ENCODE measurements at regions not wholly inside any gene's neighbourhood (a gene's known extent, or its start where the extent isn't known, plus 50 kb on each side); places are given as distances from the start of the nearest gene placed in this dataset.

- no peaks in the 10 kb centered on the region; the same call in 1 of the 2 replicates for H3K9me3 ChIP-seq (ENCODE audit: low read length)
- no peak overlapping the region for H3K27ac ChIP-seq (ENCODE audit: low read depth, low read length, poor library complexity, severe bottlenecking)
- TF ChIP-seq, protein P1, sequence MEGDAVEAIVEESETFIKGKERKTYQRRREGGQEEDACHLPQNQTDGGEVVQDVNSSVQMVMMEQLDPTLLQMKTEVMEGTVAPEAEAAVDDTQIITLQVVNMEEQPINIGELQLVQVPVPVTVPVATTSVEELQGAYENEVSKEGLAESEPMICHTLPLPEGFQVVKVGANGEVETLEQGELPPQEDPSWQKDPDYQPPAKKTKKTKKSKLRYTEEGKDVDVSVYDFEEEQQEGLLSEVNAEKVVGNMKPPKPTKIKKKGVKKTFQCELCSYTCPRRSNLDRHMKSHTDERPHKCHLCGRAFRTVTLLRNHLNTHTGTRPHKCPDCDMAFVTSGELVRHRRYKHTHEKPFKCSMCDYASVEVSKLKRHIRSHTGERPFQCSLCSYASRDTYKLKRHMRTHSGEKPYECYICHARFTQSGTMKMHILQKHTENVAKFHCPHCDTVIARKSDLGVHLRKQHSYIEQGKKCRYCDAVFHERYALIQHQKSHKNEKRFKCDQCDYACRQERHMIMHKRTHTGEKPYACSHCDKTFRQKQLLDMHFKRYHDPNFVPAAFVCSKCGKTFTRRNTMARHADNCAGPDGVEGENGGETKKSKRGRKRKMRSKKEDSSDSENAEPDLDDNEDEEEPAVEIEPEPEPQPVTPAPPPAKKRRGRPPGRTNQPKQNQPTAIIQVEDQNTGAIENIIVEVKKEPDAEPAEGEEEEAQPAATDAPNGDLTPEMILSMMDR (conservative IDR thresholded peaks at IDR 0.05; ENCODE audit: low read length): no peak
- no peak for TF ChIP-seq EZH2phosphoT487 (IDR thresholded peaks at IDR 0.05; ENCODE audit: borderline replicate concordance, low read depth, low read length)
- POLR2A ChIA-PET: interaction anchor here (1.2 to 1.4 kb wide), 2 partner anchors 10 to 12 kb away, joined by 3 to 6 read pairs; no protein-coding TSS in a partner anchor
- H3K4me1 ChIP-seq (ENCODE audit: insufficient read depth, low read length, poor library complexity, severe bottlenecking): peaks cover 19% of the 10 kb centered on the region
- no peaks in the 10 kb centered on the region for H3K9me2 ChIP-seq (ENCODE audit: insufficient read depth, low read length)
- H4K20me1 ChIP-seq (ENCODE audit: insufficient read depth, low read length): no peaks in the 10 kb centered on the region
- BruUV-seq (replicated peaks): no TSS peak
- no peak for DNase-seq (ENCODE audit: low spot score)
- no peak overlapping the region for H3K4me3 ChIP-seq (ENCODE audit: low read depth, low read length, poor library complexity, severe bottlenecking)
- CTCF ChIA-PET (ENCODE audit: unreplicated experiment): no interaction called here
- intact Hi-C loops (cut with micrococcal nuclease; ENCODE audit: unreplicated experiment): no loop called here
- no peaks in the 10 kb centered on the region for H3K36me3 ChIP-seq (ENCODE audit: insufficient read depth, low read length)
- no peak overlapping the region for H2AFZ ChIP-seq (ENCODE audit: low read length)
- H3K79me2 ChIP-seq (ENCODE audit: insufficient read depth, low read depth, low read length): no peaks in the 10 kb centered on the region
- no peak overlapping the region for H3K4me2 ChIP-seq (ENCODE audit: low read length)
Observed at GRCh38 chr2:11932962-11933361, 186.5 kb downstream of the LPIN1 start.

DNA sequence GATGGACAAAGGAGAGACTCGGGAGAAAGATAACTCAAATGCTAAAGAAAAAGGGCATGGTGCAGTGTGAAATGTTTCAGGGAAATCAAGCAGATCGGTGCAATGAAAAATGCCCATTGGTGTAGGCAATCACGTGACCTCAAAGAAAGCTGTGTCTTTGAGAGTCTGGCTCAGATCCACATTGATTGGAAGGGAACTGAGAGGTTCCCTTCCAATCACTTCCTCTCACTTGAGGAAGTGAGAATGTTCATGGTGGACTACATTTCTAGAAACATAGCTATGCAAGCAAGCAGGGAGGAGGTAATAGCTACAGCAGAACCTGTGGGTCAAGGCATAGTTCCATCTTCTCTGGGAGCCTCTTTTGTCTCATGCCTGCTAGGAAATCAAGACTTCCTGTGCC lies 187.4 kb downstream of the LPIN1 start:
- Histone ChIP-seq H3K27ac (ENCODE audit: low read depth, low read length, poor library complexity, severe bottlenecking) (no peak overlapping the region), H3K79me2 (ENCODE audit: insufficient read depth, low read depth, low read length) (no peaks in the 10 kb centered on the region), H3K4me3 (ENCODE audit: low read depth, low read length, poor library complexity, severe bottlenecking) (no peak overlapping the region), H3K9me2 (ENCODE audit: insufficient read depth, low read length) (no peaks in the 10 kb centered on the region), H3K9me3 (ENCODE audit: low read length) (no peaks in the 10 kb centered on the region; the same call in 1 of the 2 replicates), H2AFZ (ENCODE audit: low read length) (no peak overlapping the region), H3K4me1 (ENCODE audit: insufficient read depth, low read length, poor library complexity, severe bottlenecking) (peaks cover 19% of the 10 kb centered on the region), H3K36me3 (ENCODE audit: insufficient read depth, low read length) (no peaks in the 10 kb centered on the region), H4K20me1 (ENCODE audit: insufficient read depth, low read length) (no peaks in the 10 kb centered on the region), H3K4me2 (ENCODE audit: low read length) (no peak overlapping the region)
- ChIA-PET POLR2A (interaction anchor here (0.7 to 1.4 kb wide), 4 partner anchors 10 to 48 kb away, joined by 3 to 6 read pairs (median 4); no protein-coding TSS in a partner anchor), CTCF (ENCODE audit: unreplicated experiment) (no interaction called here)
- TF ChIP-seq, protein P1 (conservative IDR thresholded peaks at IDR 0.05; ENCODE audit: low read length): no peak
- no peak for TF ChIP-seq EZH2phosphoT487 (IDR thresholded peaks at IDR 0.05; ENCODE audit: borderline replicate concordance, low read depth, low read length)
- BruUV-seq (replicated peaks): no TSS peak
- peak; percentile 64 for DNase-seq (ENCODE audit: low spot score)
- intact Hi-C loops (cut with micrococcal nuclease; ENCODE audit: unreplicated experiment): loop anchor here (2.0 kb wide), 1 partner anchor 17 kb away; no protein-coding TSS in a partner anchor

- no peaks in the 10 kb centered on the region for H3K9me2 ChIP-seq (ENCODE audit: insufficient read depth, low read length)
- H3K36me3 ChIP-seq (ENCODE audit: insufficient read depth, low read length): no peaks in the 10 kb centered on the region
- H2AFZ ChIP-seq (ENCODE audit: low read length): no peak overlapping the region
- H3K4me3 ChIP-seq (ENCODE audit: low read depth, low read length, poor library complexity, severe bottlenecking): no peak overlapping the region
- no TSS peak for BruUV-seq (replicated peaks)
- no peaks in the 10 kb centered on the region for H4K20me1 ChIP-seq (ENCODE audit: insufficient read depth, low read length)
- DNase-seq (ENCODE audit: low spot score): no peak
- no peaks in the 10 kb centered on the region; the same call in 1 of the 2 replicates for H3K9me3 ChIP-seq (ENCODE audit: low read length)
- intact Hi-C loops (cut with micrococcal nuclease; ENCODE audit: unreplicated experiment): no loop called here
- H3K4me2 ChIP-seq (ENCODE audit: low read length): no peak overlapping the region
- no peak overlapping the region for H3K27ac ChIP-seq (ENCODE audit: low read depth, low read length, poor library complexity, severe bottlenecking)
- no peak for TF ChIP-seq EZH2phosphoT487 (IDR thresholded peaks at IDR 0.05; ENCODE audit: borderline replicate concordance, low read depth, low read length)
- TF ChIP-seq, protein P1 (conservative IDR thresholded peaks at IDR 0.05; ENCODE audit: low read length): no peak
- no peaks in the 10 kb centered on the region for H3K79me2 ChIP-seq (ENCODE audit: insufficient read depth, low read depth, low read length)
- CTCF ChIA-PET (ENCODE audit: unreplicated experiment): no interaction called here
- peaks cover 19% of the 10 kb centered on the region for H3K4me1 ChIP-seq (ENCODE audit: insufficient read depth, low read length, poor library complexity, severe bottlenecking)
- POLR2A ChIA-PET: no interaction called here
Observed at GRCh38 chr2:11936761-11937160, 190.3 kb downstream of the LPIN1 start.
